ENCODE measurements at regions not wholly inside any gene's neighbourhood (a gene's known extent, or its start where the extent isn't known, plus 50 kb on each side); places are given as distances from the start of the nearest gene placed in this dataset.

DNA sequence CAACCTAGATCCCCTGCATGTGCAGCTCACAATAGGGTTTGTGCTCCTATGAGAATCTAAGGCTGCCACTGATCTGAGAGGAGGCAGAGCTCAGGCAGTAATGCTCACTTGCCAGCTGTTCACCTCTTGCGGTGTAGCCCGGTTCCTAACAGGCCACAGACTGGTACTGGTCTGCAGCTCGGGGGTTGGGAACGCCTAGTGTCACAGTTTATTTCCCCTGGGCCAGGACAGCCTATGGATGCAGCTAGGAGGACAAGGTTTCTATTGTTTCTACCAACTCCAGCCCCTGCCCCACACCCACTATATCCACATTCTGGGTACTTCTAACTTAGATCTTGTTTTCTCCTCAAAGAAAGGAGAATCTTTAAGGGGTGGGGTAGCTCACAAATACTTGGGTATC, 58.7 kb upstream of the PRRC2C start (continued):
- TF ChIP-seq DPF2 (IDR thresholded peaks at IDR 0.05) = no peak
- TF ChIP-seq HCFC1 (IDR thresholded peaks at IDR 0.05; ENCODE audit: low read length) = no peak
- TF ChIP-seq CREB1 (IDR thresholded peaks at IDR 0.05; ENCODE audit: low read depth) = no peak
- no peak for TF ChIP-seq YBX1 (IDR thresholded peaks at IDR 0.05)
- TF ChIP-seq RBBP5 (conservative IDR thresholded peaks at IDR 0.05) = no peak
- no peak for TF ChIP-seq USF1 (IDR thresholded peaks at IDR 0.05; ENCODE audit: borderline replicate concordance, extremely low read length, insufficient read depth, low read depth, low read length)
- TF ChIP-seq BCL3 (IDR thresholded peaks at IDR 0.05; ENCODE audit: borderline replicate concordance, insufficient read depth, low read depth, low read length, poor library complexity, severe bottlenecking) = no peak
- TF ChIP-seq HDGF (IDR thresholded peaks at IDR 0.05) = no peak
- TF ChIP-seq SIN3A (IDR thresholded peaks at IDR 0.05; ENCODE audit: low read depth, low read length) = no peak
- TF ChIP-seq NFYB (IDR thresholded peaks at IDR 0.05; ENCODE audit: insufficient read depth, low read depth, low read length) = no peak
- TF ChIP-seq RELA (IDR thresholded peaks at IDR 0.05; ENCODE audit: borderline replicate concordance, partially characterized antibody) = no peak
- TF ChIP-seq FOXK2 (IDR thresholded peaks at IDR 0.05) = no peak
- no peak for TF ChIP-seq POLR2A (IDR thresholded peaks at IDR 0.05; ENCODE audit: low read depth, low read length)

DNA sequence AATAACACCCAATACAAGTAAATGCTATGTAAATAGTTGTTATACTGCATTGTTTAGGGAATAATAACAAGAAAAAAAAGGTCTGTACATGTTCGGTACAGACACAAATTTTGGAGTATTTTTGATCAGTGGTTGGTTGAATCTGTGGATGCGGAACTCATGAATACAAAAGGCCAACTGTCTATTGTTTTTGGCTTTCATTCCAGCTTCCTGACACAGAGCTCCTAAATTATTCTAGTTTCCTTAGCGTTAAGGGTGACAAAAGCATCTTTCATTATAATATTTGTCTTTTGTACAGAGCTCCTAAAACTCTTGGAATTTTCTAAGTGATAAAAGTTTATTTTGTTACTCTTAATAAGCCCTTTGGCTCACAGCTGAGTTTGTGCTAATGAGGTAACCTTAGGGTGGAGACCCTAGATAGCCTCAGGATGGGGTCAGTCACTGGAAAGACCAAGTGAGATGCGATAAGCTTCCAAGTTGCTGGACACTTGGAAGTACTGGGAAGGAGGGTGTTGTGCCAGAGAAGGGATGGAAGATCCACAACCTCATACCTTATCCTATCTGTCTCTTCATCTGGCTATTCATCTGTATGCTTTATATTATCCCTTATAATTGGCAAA, 57.4 kb upstream of the PRRC2C start:
- no peak overlapping the region for H2AFZ ChIP-seq (ENCODE audit: control insufficient read depth, low read depth, low read length)
- H3K79me2 ChIP-seq (ENCODE audit: control insufficient read depth, insufficient read depth, low read length) = no peaks in the 10 kb centered on the region
- FAIRE-seq = no peak
- H3K9ac ChIP-seq (ENCODE audit: control insufficient read depth, insufficient read depth, low read length) = no peak overlapping the region
- intact Hi-C loops (cut with micrococcal nuclease; ENCODE audit: unreplicated experiment) (no loop called here), in situ Hi-C loops (cut with MboI) (no loop called here)
- no peak overlapping the region for H3K27ac ChIP-seq (ENCODE audit: control insufficient read depth, insufficient read depth)
- 24% methylated on average over 4 of the region's 4 CpGs for WGBS (ENCODE audit: insufficient coverage, insufficient replicate concordance, low lambda C conversion rate, missing lambda C conversion rate)
- H3K36me3 ChIP-seq (ENCODE audit: control insufficient read depth in 2 of 2, insufficient read depth in 2 of 2, low read length in 1 of 2) = no peaks in the 10 kb centered on the region
- no peak for TF ChIP-seq ZNF622 (IDR thresholded peaks at IDR 0.05)
- TF ChIP-seq ASH2L (IDR thresholded peaks at IDR 0.05; ENCODE audit: borderline replicate concordance, low read depth) = no peak
- TF ChIP-seq RUNX3 (IDR thresholded peaks at IDR 0.05; ENCODE audit: low read length) = no peak
- no peak for TF ChIP-seq IRF4 (IDR thresholded peaks at IDR 0.05; ENCODE audit: low read depth, low read length)
- no peak for TF ChIP-seq SMAD1 (IDR thresholded peaks at IDR 0.05; ENCODE audit: low read depth, partially characterized antibody)
- no peak for DNase-seq (ENCODE audit: low read depth, low spot score)
- H4K20me1 ChIP-seq (ENCODE audit: control insufficient read depth, insufficient read depth) = no peaks in the 10 kb centered on the region
- ATAC-seq = no peak
- CTCF ChIA-PET = no interaction called here
- RAD21 ChIA-PET (ENCODE audit: unreplicated experiment) = no interaction called here
- no peaks in the 10 kb centered on the region for H3K4me1 ChIP-seq (ENCODE audit: control insufficient read depth, insufficient read depth, low read length)
- H3K4me3 ChIP-seq = no peak overlapping the region
- POLR2A ChIA-PET = no interaction called here
- no TSS peak for BruUV-seq (replicated peaks)
- SMC1A ChIA-PET (ENCODE audit: uncharacterized antibody, unreplicated experiment) = no interaction called here
- H3K27me3 ChIP-seq (replicated peaks in 1 of 2; ENCODE audit: control insufficient read depth in 2 of 2, insufficient read depth in 2 of 2, low read length in 1 of 2) = no peaks in the 10 kb centered on the region
- H3K9me3 ChIP-seq (replicated peaks; ENCODE audit: control insufficient read depth, insufficient read depth, low read length) = no peaks in the 10 kb centered on the region
- H3K4me2 ChIP-seq (ENCODE audit: control insufficient read depth, insufficient read depth) = no peak overlapping the region

Measured in GM12878 (cell line).